ENCODE measurements at regions not wholly inside any gene's neighbourhood (a gene's known extent, or its start where the extent isn't known, plus 50 kb on each side); places are given as distances from the start of the nearest gene placed in this dataset.

- TF ChIP-seq EZH2phosphoT487 (IDR thresholded peaks at IDR 0.05; ENCODE audit: low read length) (no peak), EZH2 (optimal IDR thresholded peaks at IDR 0.05; ENCODE audit: low read depth, low read length) (no peak)
- TF ChIP-seq, protein P1, sequence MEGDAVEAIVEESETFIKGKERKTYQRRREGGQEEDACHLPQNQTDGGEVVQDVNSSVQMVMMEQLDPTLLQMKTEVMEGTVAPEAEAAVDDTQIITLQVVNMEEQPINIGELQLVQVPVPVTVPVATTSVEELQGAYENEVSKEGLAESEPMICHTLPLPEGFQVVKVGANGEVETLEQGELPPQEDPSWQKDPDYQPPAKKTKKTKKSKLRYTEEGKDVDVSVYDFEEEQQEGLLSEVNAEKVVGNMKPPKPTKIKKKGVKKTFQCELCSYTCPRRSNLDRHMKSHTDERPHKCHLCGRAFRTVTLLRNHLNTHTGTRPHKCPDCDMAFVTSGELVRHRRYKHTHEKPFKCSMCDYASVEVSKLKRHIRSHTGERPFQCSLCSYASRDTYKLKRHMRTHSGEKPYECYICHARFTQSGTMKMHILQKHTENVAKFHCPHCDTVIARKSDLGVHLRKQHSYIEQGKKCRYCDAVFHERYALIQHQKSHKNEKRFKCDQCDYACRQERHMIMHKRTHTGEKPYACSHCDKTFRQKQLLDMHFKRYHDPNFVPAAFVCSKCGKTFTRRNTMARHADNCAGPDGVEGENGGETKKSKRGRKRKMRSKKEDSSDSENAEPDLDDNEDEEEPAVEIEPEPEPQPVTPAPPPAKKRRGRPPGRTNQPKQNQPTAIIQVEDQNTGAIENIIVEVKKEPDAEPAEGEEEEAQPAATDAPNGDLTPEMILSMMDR (IDR thresholded peaks at IDR 0.05; ENCODE audit: low read length): no peak
These were observed 458.7 kb downstream of the BMP2 start for GRCh38 chr20:7226156-7226555.
